ENCODE measurements at regions not wholly inside any gene's neighbourhood (a gene's known extent, or its start where the extent isn't known, plus 50 kb on each side); places are given as distances from the start of the nearest gene placed in this dataset.

- TF ChIP-seq POLR2A (IDR thresholded peaks at IDR 0.05) = no peak
- TF ChIP-seq, protein P1, sequence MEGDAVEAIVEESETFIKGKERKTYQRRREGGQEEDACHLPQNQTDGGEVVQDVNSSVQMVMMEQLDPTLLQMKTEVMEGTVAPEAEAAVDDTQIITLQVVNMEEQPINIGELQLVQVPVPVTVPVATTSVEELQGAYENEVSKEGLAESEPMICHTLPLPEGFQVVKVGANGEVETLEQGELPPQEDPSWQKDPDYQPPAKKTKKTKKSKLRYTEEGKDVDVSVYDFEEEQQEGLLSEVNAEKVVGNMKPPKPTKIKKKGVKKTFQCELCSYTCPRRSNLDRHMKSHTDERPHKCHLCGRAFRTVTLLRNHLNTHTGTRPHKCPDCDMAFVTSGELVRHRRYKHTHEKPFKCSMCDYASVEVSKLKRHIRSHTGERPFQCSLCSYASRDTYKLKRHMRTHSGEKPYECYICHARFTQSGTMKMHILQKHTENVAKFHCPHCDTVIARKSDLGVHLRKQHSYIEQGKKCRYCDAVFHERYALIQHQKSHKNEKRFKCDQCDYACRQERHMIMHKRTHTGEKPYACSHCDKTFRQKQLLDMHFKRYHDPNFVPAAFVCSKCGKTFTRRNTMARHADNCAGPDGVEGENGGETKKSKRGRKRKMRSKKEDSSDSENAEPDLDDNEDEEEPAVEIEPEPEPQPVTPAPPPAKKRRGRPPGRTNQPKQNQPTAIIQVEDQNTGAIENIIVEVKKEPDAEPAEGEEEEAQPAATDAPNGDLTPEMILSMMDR (IDR thresholded peaks at IDR 0.05) = no peak
Observed at GRCh38 chr3:18667552-18667951, 242.4 kb upstream of the SATB1 start.
